Calu3 (cell line): ENCODE measurements at regions not wholly inside any gene's neighbourhood (a gene's known extent, or its start where the extent isn't known, plus 50 kb on each side); places are given as distances from the start of the nearest gene placed in this dataset.

Source experiments
- BruUV-seq: library from RNA; stranded (reverse); fragments of 400-500 nt; replicated peaks from 2 replicates; lab custom pipeline; 2021; lab: Mats Ljungman, UMichigan
- CTCF ChIA-PET: fragments of 300-600 bp; sonication (Branson Sonifier 250); formaldehyde crosslinking; loops from one replicate; lab custom pipeline; 2022; ENCODE audit warnings: antibody characterized with exemption; lab: Charles Lee
- DNase-seq: peaks from one replicate; pipeline ENCODE4 v3.0.0; 2022
- H3K27ac Mint-ChIP-seq: one replicate; pipeline ENCODE4 v1.8.0; 2022; ENCODE audit warnings: mixed read lengths; ENCODE audit not compliant: unreplicated experiment
- H3K27me3 Mint-ChIP-seq: one replicate; pipeline ENCODE4 v1.8.0; 2022; ENCODE audit warnings: mixed read lengths; ENCODE audit not compliant: unreplicated experiment
- H3K36me3 Mint-ChIP-seq: one replicate; pipeline ENCODE4 v1.8.0; 2022; ENCODE audit warnings: mild to moderate bottlenecking, moderate library complexity, mixed read lengths; ENCODE audit not compliant: insufficient read depth, unreplicated experiment
- H3K4me1 Mint-ChIP-seq: one replicate; pipeline ENCODE4 v1.8.0; 2022; ENCODE audit warnings: mild to moderate bottlenecking, low read depth, mixed read lengths; ENCODE audit not compliant: unreplicated experiment
- H3K4me3 Mint-ChIP-seq: one replicate; pipeline ENCODE4 v1.8.0; 2022; ENCODE audit warnings: mild to moderate bottlenecking, low read depth, moderate library complexity, mixed read lengths; ENCODE audit not compliant: unreplicated experiment
- H3K9me3 Mint-ChIP-seq: one replicate; pipeline ENCODE4 v1.8.0; 2022; ENCODE audit warnings: low read depth, mixed read lengths; ENCODE audit not compliant: unreplicated experiment
- CTCF ChIP-seq: fragments of 200-600 bp; IDR thresholded peaks from one replicate; pipeline ENCODE4 v1.8.0; 2022; ENCODE audit warnings: antibody characterized with exemption; ENCODE audit not compliant: unreplicated experiment
- intact Hi-C: fragments of 100-400 bp; cut with micrococcal nuclease; formaldehyde crosslinking; loops from one replicate; pipeline ENCODE4 v1.10.0; 2022; ENCODE audit not compliant: unreplicated experiment

DNA sequence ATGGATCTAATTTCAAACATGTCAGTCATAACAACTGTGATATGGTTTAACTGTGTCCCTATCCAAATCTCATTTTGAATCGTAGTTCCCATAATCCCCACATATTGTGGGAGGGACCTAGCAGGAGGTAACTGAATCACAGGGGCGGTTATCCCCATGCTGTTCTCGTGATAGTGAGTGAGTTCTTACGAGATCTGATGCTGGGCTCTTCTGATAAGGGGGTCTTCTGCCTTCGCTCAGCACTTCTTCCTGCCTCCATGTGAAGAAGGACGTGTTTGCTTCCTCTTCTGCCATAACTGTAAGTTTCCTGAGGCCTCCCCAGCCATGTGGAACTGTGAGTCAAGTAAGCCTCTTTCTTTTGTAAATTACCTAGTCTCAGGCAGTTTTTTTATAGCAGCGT lies 138.0 kb upstream of the PCGF5 start:
- DNase-seq = no peak
- no peaks in the 10 kb centered on the region for H3K36me3 Mint-ChIP-seq
- no peaks in the 10 kb centered on the region for H3K9me3 Mint-ChIP-seq
- CTCF ChIA-PET = no interaction called here
- H3K27me3 Mint-ChIP-seq = peaks cover 46% of the 10 kb centered on the region
- TF ChIP-seq CTCF = no peak
- no peak overlapping the region for H3K27ac Mint-ChIP-seq
- intact Hi-C loops = no loop called here
- peaks cover 4% of the 10 kb centered on the region for H3K4me1 Mint-ChIP-seq
- H3K4me3 Mint-ChIP-seq = no peak overlapping the region
- BruUV-seq = no TSS peak

DNA sequence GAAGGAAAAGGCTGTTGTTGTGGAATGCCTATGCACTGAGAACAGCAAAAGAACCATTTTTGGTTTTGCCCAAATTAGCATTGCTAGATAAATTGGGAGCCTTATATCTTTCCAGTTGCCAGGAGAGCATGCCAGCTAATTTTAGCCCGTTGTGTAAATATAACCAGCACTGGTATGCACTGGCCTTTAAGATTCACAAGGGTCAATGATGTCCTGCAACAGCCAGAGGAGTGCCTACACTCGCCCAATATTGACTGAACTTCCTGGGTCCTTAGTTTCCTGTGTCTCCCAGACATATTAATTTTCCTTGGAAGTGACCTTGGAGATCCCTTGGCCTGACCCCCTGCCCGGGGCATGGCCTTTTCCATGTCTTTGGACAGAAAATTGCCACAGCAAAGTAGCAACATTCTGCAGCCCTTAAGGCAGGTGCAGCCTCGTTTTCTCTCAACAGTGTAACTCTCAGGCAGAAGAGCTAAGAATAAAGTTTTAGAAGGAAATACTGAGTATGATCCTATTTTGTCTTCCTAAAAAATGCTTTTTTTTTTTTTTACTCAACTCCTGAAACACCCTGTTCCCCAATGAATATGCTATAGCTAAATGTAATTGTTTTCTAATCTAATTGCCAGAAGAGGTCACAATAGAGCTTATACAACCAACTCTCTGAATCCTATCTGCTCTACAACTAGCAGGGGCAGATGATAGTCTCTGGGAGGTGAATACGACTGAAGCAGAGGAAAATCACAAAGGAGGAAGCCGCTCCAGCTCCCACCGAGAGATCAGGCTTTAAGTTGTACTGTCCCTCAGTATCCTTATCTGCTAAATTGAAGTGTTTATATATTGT lies 131.9 kb upstream of the PCGF5 start:
- Mint-ChIP-seq H3K9me3 (no peaks in the 10 kb centered on the region), H3K4me3 (no peak overlapping the region), H3K27ac (no peak overlapping the region), H3K27me3 (peaks cover under 1% of the 10 kb centered on the region), H3K36me3 (no peaks in the 10 kb centered on the region), H3K4me1 (no peaks in the 10 kb centered on the region)
- TF ChIP-seq CTCF = no peak
- no peak for DNase-seq
- CTCF ChIA-PET = interaction anchor here (0.8 to 1.0 kb wide), 3 partner anchors 8 to 162 kb away, joined by 3 read pairs; no protein-coding TSS in a partner anchor
- intact Hi-C loops = loop anchor here (2.0 kb wide), 1 partner anchor 162 kb away; no protein-coding TSS in a partner anchor
- no TSS peak for BruUV-seq

DNA sequence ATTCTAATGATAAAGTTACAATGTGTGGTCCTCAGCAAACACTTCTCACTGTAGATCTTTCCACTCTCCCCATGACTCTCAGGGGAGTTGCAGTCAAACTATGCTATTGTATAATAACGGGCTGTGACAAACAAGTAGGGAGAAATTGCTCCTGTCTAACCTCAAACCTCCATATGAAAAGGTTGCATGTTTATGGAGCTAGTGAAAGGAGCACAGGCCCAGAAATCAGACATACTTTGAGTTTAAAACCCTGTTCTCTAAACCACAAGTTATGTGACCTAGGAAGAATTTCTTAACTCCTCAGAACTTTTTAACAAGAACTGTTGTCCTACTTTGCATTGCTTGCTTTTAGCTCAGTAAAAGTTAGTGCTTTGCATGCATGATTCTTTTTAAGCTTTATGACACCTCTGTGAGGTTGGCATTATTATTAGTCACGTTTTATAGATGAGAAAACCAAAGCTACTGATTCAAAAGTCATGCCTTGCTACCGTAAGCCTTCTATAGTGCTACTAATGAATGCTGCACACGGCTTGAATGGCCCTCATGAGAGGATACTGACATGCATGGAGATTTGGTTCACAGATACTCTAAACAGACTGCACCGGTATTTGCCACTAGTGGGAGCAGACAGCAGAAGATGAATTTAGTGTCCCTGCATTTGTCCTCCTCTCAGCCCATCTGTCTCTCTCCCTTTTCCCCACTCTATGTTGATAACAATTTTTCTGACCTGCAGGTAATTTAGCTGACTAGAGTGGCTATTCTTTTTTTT lies 129.5 kb upstream of the PCGF5 start:
- BruUV-seq = no TSS peak
- intact Hi-C loops = no loop called here

DNA sequence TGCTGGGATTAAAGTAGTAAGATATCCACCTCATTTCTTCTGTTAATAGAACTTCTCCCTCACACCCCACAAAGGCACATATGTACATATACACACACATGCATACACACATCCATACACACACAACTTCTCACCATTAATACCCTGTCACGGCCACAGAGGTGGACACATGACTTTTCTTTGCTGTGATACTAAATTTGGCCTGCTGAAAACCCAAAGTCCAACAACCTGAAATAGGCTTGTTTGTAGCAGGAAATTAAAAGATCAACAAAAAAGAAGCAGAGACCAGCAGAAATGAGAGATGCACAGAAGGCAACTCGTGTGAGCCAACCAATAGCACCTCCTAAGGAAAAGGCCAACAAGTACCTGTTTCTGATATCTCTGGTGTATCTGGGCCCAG lies 128.7 kb upstream of the PCGF5 start:
- H3K4me3 Mint-ChIP-seq = no peak overlapping the region
- H3K9me3 Mint-ChIP-seq = peaks cover 9% of the 10 kb centered on the region
- intact Hi-C loops = no loop called here
- H3K36me3 Mint-ChIP-seq = no peaks in the 10 kb centered on the region
- H3K27me3 Mint-ChIP-seq = peaks cover 26% of the 10 kb centered on the region
- H3K27ac Mint-ChIP-seq = no peak overlapping the region
- DNase-seq = no peak
- H3K4me1 Mint-ChIP-seq = no peaks in the 10 kb centered on the region
- BruUV-seq = no TSS peak
- CTCF ChIA-PET = no interaction called here
- TF ChIP-seq CTCF = no peak

More for the DNA sequence above, 129.5 kb upstream of the PCGF5 start:
- Mint-ChIP-seq H3K27ac (no peak overlapping the region), H3K4me1 (no peaks in the 10 kb centered on the region), H3K4me3 (no peak overlapping the region), H3K9me3 (peaks cover 9% of the 10 kb centered on the region), H3K36me3 (no peaks in the 10 kb centered on the region), H3K27me3 (peaks cover 24% of the 10 kb centered on the region)
- CTCF ChIA-PET = no interaction called here
- no peak for TF ChIP-seq CTCF
- DNase-seq = no peak
